Neutrophil (primary cell): ENCODE measurements at regions not wholly inside any gene's neighbourhood (a gene's known extent, or its start where the extent isn't known, plus 50 kb on each side); places are given as distances from the start of the nearest gene placed in this dataset.

Experiments
- H3K27ac ChIP-seq: fragments of 200-600 bp; sonication (generic); 2 replicates; pipeline ENCODE4 v1.5.1; 2016; ENCODE audit warnings: mild to moderate bottlenecking, moderate library complexity
- H3K27me3 ChIP-seq: fragments of 200-600 bp; sonication (generic); 2 replicates; pipeline ENCODE4 v1.6.0; 2016; ENCODE audit warnings: mild to moderate bottlenecking
- H3K36me3 ChIP-seq: fragments of 200-600 bp; sonication (generic); 2 replicates; pipeline ENCODE4 v1.5.1; 2017
- H3K4me1 ChIP-seq, 2 experiments: fragments of 200-600 bp in 1 of 2; sonication (generic) in 1 of 2; 1 replicate in 1 of 2; 2 replicates in 1 of 2; pipeline versions ENCODE4 v1.5.1 to v1.6.1; 2013 to 2016; ENCODE audit warnings: low read depth in 1 of 2, low read length in 1 of 2, mild to moderate bottlenecking in 1 of 2, moderate library complexity in 1 of 2; ENCODE audit not compliant: control insufficient read depth in 1 of 2, insufficient read depth in 1 of 2
- H3K4me3 ChIP-seq, 2 experiments: fragments of 200-600 bp in 1 of 2; sonication (generic) in 1 of 2; 1 replicate in 1 of 2; 2 replicates in 1 of 2; pipeline ENCODE4 v1.5.1; 2013 to 2016; ENCODE audit warnings: low read depth in 1 of 2, low read length in 1 of 2, mild to moderate bottlenecking in 1 of 2, moderate library complexity in 1 of 2
- H3K9me3 ChIP-seq: fragments of 200-600 bp; sonication (generic); 2 replicates; pipeline ENCODE4 v1.5.1; 2016
- TF ChIP-seq, protein P1 (sequence below): fragments of 200-600 bp; sonication (generic); IDR thresholded peaks from 2 replicates; pipeline ENCODE4 v1.5.1; 2016; ENCODE audit warnings: antibody characterized with exemption

DNA sequence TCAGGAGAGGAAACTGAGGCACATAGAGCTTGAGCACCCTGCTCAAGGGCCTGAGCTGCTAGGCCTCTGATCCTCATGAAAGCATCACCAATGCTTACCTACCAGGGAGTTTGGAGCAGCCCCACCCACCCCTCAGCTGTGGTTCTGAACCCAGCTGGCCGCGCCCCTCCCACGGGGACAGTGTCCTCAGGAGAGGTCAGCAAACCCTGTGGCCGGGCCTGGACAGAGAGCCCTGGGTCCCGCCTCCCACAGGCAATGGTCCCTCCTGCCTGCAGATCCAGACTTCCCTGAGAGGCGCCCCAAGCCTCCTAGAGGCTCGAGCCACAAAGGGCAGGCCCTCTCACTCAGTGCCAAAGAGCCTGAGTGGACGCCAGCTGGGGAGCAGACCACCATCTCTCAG lies 184.9 kb downstream of the BRD1 start:
- TF ChIP-seq, protein P1, sequence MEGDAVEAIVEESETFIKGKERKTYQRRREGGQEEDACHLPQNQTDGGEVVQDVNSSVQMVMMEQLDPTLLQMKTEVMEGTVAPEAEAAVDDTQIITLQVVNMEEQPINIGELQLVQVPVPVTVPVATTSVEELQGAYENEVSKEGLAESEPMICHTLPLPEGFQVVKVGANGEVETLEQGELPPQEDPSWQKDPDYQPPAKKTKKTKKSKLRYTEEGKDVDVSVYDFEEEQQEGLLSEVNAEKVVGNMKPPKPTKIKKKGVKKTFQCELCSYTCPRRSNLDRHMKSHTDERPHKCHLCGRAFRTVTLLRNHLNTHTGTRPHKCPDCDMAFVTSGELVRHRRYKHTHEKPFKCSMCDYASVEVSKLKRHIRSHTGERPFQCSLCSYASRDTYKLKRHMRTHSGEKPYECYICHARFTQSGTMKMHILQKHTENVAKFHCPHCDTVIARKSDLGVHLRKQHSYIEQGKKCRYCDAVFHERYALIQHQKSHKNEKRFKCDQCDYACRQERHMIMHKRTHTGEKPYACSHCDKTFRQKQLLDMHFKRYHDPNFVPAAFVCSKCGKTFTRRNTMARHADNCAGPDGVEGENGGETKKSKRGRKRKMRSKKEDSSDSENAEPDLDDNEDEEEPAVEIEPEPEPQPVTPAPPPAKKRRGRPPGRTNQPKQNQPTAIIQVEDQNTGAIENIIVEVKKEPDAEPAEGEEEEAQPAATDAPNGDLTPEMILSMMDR = no peak
- no peak overlapping the region for H3K4me3 ChIP-seq
- peaks cover 27% of the 10 kb centered on the region for H3K36me3 ChIP-seq
- no peaks in the 10 kb centered on the region for H3K4me1 ChIP-seq
- no peaks in the 10 kb centered on the region for H3K27me3 ChIP-seq
- no peak overlapping the region for H3K27ac ChIP-seq
- no peaks in the 10 kb centered on the region for H3K9me3 ChIP-seq

DNA sequence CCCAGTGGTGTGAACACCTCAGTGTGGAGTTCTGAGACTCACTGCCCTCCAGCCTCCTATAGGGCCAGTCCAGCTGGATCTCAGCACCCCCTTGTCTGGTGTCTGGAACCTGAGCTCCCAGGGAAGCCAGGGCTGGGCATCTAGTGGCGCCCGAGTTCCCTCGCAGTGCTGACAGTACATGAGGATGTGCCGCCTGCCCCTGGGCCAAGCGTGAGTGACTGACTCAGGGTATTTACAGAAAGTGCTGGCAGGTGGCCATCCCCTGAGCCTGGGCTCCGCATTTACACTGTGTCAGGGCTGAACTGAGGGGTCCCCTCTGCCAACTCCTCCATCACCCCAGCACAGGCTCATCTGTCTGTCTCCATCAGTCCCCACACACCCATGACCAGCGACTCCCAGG lies 185.3 kb downstream of the BRD1 start:
- TF ChIP-seq, protein P1 = no peak
- H3K27ac ChIP-seq = no peak overlapping the region
- H3K36me3 ChIP-seq = peaks cover 27% of the 10 kb centered on the region
- no peak overlapping the region for H3K4me3 ChIP-seq
- no peaks in the 10 kb centered on the region for H3K9me3 ChIP-seq
- H3K27me3 ChIP-seq = no peaks in the 10 kb centered on the region
- no peaks in the 10 kb centered on the region for H3K4me1 ChIP-seq

DNA sequence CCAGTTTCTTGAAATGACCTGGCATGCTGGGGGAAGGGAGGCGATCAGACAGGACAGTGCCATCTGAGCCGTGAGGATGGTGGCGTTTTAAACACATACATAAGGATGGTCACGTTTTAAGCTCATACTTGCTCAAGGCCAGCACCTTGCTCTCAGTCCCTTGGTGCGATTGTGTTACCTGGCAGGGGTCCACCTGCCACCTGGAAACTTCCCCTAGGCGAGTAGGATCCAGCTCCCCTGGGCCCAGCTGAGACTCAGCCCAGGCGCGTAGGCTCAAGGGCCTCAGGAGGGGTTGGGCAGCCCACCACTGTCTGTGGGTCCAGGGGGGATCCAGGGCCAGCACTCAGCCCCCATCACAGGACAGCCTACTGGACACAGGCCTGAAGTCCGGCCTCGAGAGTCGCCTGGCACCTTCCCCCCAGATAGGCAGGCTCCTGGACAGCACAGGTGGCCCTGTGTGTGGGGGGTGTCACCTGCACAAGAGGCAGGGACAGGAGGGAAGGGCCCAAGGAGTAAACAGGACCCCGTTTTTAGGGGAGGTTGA lies 185.8 kb downstream of the BRD1 start:
- Histone ChIP-seq H3K4me3 (no peak overlapping the region), H3K9me3 (no peaks in the 10 kb centered on the region), H3K27ac (no peak overlapping the region), H3K4me1 (no peaks in the 10 kb centered on the region), H3K36me3 (peaks cover 27% of the 10 kb centered on the region), H3K27me3 (no peaks in the 10 kb centered on the region)
- TF ChIP-seq, protein P1 = no peak

DNA sequence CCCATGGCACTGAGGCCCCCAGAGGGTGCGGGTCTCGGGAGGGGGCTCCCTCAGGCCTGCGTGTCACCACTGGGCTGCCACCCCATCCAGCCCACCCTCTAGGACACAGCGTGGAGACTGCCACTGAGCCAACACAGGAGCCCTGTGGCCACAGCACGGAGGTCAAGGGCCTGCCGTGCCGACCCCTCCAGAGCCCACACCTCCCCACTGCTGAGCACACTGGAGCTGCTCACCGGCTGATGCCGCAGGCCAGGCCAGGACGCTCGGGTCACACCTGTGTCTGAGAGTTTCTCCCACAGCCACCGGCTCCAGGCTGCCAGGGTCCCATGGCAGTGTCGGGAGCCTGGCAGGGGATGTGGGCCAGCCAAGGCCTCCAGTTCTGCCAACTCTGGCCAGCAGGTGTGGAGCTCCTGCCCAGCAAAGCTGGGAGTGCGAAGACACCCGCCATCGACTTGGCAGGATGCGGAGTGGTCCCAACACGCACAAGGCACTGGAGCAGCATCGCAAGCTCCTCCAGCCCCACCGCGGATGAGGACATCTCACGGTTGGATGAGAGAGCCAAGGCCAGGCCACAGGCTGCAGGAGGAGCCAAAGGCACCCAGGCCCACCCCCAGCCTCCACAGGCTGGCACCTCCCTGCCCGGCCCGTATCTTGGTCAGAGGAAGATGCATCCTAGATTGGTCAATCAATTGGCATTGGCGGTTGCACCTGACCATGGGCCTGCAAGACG lies 187.1 kb downstream of the BRD1 start:
- H3K4me3 ChIP-seq = no peak overlapping the region
- H3K27ac ChIP-seq = no peak overlapping the region
- TF ChIP-seq, protein P1 = no peak
- no peaks in the 10 kb centered on the region for H3K27me3 ChIP-seq
- H3K4me1 ChIP-seq = no peaks in the 10 kb centered on the region
- H3K36me3 ChIP-seq = peaks cover 27% of the 10 kb centered on the region
- H3K9me3 ChIP-seq = no peaks in the 10 kb centered on the region

DNA sequence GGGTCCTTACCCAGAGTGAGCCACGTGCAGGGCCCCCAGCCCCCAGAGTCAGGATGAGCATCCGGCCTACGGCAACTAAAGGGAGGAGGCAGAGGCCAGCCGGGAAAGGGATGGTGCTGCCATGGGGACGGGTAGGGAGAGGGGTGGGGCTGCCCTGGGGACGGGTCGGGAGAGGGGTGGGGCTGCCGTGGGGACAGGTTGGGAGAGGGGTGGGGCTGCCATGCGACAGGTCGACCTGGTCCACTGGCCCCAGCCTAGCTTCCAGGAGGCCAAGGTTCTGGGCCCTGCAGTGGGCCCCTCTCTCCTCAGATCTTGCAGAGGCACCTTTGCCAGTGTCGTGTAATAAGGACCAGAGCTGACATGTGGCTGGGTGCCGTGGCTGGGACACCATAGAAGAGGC lies 187.7 kb downstream of the BRD1 start:
- no peak overlapping the region for H3K4me3 ChIP-seq
- no peak overlapping the region for H3K27ac ChIP-seq
- TF ChIP-seq, protein P1 = no peak
- H3K27me3 ChIP-seq = no peaks in the 10 kb centered on the region
- H3K9me3 ChIP-seq = no peaks in the 10 kb centered on the region
- H3K36me3 ChIP-seq = peaks cover 27% of the 10 kb centered on the region
- H3K4me1 ChIP-seq = no peaks in the 10 kb centered on the region
